ENCODE measurements at regions not wholly inside any gene's neighbourhood (a gene's known extent, or its start where the extent isn't known, plus 50 kb on each side); places are given as distances from the start of the nearest gene placed in this dataset.

DNA sequence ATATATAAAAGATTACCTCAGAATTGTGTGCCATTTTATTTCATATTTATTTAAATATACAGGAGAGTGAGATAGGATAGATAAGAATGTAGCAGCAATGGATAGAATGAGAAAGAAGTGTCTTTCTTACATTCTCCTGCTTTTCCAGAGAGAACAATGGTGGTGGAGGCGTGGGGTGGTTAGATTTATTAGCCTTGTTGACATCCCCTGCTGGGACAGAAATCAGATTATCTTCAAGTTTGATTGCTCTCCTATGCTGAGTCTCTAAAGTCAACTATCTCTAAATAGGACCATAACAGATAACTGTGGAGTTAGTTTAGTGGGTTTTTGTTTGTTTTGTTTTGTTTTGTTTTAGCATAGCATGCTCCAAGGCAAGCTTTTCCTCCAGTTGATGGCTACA is 397.6 kb downstream of the LRFN5 start:
- no peak for DNase-seq

DNA sequence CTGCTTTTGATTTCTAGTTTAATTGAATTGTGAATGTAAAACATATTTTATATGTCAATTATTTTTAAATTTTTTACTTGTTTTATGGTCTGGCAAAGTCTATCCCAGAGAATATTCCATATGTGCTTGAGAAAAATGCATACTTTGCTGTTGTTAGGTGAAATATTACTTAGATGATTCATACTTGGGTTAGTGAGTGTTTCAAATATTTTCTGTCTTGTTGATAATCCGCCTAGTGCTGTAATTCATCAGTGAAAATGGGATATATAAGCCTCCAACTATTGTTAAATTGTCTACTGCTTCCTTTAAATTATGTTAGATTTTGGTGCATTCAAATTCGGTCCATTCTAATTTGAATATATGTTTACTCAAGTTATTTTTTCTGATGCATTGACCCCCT is 395.5 kb downstream of the LRFN5 start:
- no peak for DNase-seq

DNA sequence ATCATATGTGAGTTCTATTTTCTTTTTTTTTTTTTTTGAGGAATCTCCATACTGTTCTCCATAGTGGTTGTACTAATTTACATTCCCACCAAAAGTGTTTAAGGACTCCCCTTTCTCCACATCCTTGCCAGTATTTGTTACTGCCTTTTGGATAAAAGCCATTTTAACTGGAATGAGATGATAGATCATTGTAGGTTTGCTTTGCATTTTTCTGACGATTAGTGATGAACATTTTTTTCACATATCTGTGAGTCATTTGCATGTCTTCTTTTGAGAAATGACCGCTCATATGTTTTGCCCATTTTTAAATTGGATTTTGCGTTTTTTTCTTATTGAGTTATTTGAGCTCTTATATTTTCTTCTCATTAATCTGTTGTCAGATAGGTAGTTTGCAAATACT is 394.8 kb downstream of the LRFN5 start:
- no peak for DNase-seq

DNA sequence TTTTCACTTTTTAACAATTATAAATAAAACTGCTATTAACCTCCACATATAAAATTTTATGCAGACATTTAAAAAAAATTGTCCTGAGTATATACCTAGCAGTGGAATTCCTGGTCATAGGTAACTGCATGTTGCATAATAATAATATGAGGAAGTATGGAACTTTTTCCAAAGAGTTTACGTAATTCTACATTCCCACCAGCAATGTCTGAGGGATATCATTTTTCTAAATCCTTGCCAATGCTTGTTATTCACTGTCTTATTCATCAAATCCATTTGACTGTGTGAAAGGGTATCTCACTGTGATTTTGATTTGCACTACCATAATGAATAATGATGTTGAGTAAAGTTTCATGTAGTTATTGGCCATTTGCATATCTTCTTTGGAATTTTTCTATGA is 393.8 kb downstream of the LRFN5 start:
- no peak for DNase-seq

DNA sequence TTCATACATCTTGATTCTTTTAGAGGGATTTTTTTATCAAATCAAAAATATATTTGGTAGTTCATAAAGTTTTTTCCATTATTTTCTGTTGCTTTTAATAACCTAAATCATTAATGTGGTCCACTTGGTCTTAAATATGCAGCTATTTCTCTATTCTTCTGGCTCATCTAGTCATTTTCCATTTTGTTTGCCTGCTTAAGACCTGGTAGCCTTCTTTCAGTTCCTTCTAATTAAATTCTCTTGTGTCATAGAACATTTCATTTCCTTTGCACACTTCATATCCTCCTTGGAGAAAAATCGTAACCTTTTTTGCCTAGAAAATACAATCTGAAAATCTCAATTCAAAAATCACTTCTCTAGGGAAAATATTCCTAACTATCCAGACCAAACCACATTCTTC is 387.0 kb downstream of the LRFN5 start:
- DNase-seq, result no peak

DNA sequence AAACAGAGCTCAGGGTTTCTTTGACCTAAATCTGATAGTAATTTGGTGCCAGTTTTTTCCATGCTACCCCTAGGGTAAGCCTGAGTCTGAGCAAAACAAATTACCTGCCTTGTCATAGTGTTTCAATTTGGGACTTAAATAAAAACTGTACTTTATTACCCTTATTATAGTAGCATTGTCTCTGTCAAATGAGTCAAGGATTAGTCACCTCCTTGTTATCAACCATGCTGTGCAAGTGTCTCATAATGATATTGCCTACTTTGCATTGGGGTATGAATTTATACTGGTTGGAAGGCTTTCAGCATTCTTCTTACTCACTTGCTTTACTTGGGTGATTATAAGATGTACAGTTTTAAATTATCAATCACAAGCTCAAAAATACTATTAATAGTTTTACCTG is 380.0 kb downstream of the LRFN5 start:
- DNase-seq, result no peak

DNA sequence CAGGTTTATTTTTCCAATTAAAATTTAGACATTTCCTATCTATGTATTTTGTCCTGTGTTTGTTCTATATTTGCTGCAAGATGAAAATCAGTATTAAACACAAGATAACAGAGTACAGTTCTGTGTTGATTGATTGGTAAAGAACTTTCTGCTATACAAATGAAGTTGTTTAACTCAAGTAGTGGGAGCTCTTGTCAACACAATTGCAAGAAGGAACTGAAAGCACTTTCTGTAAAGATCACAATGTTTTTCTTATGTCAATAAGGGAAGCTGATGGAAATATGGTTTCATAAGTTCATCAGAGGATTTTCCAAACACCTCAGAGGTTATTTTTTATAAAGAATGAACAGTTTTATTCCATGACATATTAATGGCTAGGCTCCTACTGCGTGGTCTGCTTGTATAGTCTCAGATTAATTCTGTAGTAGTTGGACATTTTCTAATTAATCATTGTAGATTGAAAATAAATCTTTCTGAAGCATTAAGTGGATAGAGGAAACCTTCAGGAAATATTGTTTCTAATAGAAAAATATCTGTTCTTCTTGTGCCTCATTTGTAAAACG is 379.5 kb downstream of the LRFN5 start:
- DNase-seq, result no peak

DNA sequence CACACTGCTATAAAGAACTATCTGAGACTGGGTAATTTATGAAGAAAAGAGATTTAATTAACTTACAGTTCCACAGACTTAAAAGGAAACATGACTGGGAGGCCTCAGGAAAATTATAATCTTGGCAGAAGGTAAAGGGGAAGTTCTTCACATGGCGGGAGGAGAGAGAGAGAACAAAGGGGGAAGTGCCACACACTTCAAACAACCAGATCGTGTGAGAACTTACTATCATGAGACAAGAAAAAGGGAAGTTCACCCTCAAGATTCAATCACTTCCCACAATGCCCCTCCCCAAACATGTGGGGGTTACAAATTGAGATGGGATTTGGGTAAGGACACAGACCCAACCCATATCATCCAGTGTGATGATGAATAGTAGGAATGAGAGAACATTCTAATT is 366.5 kb downstream of the LRFN5 start:
- DNase-seq, result no peak

DNA sequence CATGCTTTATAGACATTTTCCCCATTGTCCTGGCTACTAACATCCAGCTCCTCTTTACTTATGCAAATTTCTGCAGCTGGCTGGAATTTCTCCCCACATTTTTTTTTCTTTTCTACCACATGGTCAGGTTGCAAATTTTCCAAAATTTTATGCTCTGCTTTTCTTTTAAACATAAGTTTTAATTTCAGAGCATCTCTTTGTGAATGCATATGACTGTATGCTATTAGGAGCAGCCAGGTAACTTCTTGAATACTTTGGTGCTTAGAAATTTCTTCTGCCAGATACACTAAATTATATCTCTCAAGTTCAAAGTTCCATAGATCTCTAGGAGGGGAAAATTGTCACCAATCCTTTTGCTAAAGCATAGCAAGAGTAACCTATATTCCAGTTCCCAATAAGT is 365.9 kb downstream of the LRFN5 start:
- no peak for DNase-seq

DNA sequence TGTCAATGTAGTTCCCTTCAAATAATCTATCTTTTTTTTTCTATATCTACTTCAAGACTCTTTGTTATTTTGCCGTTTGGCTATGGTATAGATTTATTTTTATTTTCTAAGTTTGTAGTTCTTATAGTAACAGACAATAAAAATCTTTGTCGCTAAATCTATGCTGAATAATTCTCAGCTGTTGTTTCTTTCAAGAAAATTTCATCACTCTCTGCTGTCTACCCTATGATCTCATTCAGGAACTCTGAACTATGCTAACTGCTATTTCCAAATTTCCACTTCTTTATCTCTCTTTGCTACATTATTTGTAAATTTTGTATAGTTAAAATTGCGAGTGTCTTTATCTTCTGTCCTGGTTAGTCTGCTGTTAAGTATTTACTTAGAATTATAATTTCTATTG is 353.6 kb downstream of the LRFN5 start:
- no peak for DNase-seq

DNA sequence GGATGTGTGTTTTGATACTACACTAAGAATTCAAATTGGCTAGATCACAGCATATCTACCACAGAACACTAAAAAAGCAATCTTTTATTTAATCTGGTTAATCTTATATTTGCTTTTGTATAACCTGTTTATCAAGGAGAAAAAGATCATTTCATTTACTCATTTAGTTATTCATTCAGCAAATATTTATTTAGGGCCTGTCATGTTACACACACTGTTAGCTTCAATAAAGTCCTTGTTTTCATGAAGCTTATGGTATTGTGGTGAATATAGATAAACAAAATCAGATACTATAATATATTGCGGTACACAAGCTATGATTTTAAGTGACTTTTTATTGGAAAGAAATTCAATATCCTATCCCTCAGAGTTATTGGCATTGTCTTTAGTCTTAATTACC is 350.8 kb downstream of the LRFN5 start:
- no peak for DNase-seq
